Breast epithelium (tissue), 4 donors: ENCODE measurements at regions not wholly inside any gene's neighbourhood (a gene's known extent, or its start where the extent isn't known, plus 50 kb on each side); places are given as distances from the start of the nearest gene placed in this dataset.

Source experiments
- DNase-seq, 2 donors: peaks; one replicate each; pipeline ENCODE4 v3.0.0-alpha.2; 2019; ENCODE audit warnings: low spot score in 2 of 2
- H3K27ac ChIP-seq, 2 donors: fragments of 200-600 bp; sonication (generic) in 1 of 2; one replicate each; pipeline ENCODE4 v1.5.1; 2016 to 2019; ENCODE audit warnings: mild to moderate bottlenecking in 1 of 2
- H3K27me3 ChIP-seq, 2 donors: fragments of 200-600 bp; sonication (generic) in 1 of 2; one replicate each; pipeline versions ENCODE4 v1.5.1 to v1.6.0; 2017 to 2019; ENCODE audit warnings: control low read depth in 1 of 2, mild to moderate bottlenecking in 1 of 2
- H3K36me3 ChIP-seq: fragments of 200-600 bp; one replicate; pipeline ENCODE4 v1.5.1; 2019
- H3K4me1 ChIP-seq, 2 donors: fragments of 200-600 bp; sonication (generic); one replicate each; pipeline ENCODE4 v1.5.1; 2016 to 2019; ENCODE audit warnings: control low read depth in 1 of 2
- H3K4me3 ChIP-seq, 3 donors: fragments of 200-600 bp; sonication (generic); 1 replicate in 2 of 3; 2 replicates in 1 of 3; pipeline ENCODE4 v1.5.1; 2016 to 2019; ENCODE audit warnings: mild to moderate bottlenecking in 3 of 3, moderate library complexity in 2 of 3
- H3K9me3 ChIP-seq, 2 donors: fragments of 200-600 bp; sonication (generic) in 1 of 2; one replicate each; pipeline ENCODE4 v1.5.1; 2016 to 2019; ENCODE audit warnings: control low read depth in 1 of 2
- POLR2A ChIP-seq: fragments of 450-650 bp; IDR thresholded peaks from one replicate; pipeline ENCODE4 v1.6.1; 2016; ENCODE audit warnings: antibody characterized with exemption, mild to moderate bottlenecking, moderate library complexity
- POLR2AphosphoS5 ChIP-seq, 3 donors: sonication (generic); formaldehyde crosslinking; IDR thresholded peaks; one replicate each; pipeline ENCODE4 v1.6.1; 2017; ENCODE audit warnings: antibody characterized with exemption in 3 of 3
- intact Hi-C: fragments of 100-400 bp; cut with DNase I; formaldehyde crosslinking; loops from one replicate; pipeline ENCODE4 v1.15.1; 2023; ENCODE audit warnings: low total_unique reads
- TF ChIP-seq, protein P1 (sequence below), 3 donors: fragments of 450-650 bp; IDR thresholded peaks; one replicate each; pipeline ENCODE4 v1.5.1; 2016 to 2017; ENCODE audit warnings: antibody characterized with exemption in 3 of 3, mild to moderate bottlenecking in 3 of 3, moderate library complexity in 3 of 3

DNA sequence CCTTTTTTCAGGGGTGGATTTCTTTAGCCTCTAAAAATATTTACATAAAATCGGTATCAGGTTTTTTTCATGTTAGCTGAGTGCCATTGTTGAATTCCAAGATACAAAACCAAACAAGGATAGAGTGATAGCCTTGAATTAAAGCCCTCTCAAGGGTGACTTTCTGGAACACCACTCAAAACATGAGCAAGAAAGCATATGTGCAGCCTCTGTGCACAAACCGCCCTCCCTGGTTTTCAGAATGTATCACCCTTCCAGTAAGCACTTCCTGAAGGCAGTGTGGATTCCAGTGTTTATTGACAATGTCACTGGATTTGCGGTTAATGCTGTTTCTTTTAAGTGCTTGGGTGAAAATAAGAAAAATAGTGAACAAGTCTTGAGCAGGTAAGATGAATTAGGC lies 597.7 kb downstream of the TMEM114 start:
- no peak for TF ChIP-seq POLR2A
- TF ChIP-seq, protein P1, sequence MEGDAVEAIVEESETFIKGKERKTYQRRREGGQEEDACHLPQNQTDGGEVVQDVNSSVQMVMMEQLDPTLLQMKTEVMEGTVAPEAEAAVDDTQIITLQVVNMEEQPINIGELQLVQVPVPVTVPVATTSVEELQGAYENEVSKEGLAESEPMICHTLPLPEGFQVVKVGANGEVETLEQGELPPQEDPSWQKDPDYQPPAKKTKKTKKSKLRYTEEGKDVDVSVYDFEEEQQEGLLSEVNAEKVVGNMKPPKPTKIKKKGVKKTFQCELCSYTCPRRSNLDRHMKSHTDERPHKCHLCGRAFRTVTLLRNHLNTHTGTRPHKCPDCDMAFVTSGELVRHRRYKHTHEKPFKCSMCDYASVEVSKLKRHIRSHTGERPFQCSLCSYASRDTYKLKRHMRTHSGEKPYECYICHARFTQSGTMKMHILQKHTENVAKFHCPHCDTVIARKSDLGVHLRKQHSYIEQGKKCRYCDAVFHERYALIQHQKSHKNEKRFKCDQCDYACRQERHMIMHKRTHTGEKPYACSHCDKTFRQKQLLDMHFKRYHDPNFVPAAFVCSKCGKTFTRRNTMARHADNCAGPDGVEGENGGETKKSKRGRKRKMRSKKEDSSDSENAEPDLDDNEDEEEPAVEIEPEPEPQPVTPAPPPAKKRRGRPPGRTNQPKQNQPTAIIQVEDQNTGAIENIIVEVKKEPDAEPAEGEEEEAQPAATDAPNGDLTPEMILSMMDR (IDR thresholded peaks at IDR 0.05): no peak
- TF ChIP-seq POLR2AphosphoS5 (IDR thresholded peaks at IDR 0.05): no peak
- Histone ChIP-seq H3K27me3 (peaks cover 0 to 6% of the 10 kb centered on the region in 2 donors), H3K9me3 (no peaks in the 10 kb centered on the region), H3K4me3 (no peak overlapping the region), H3K36me3 (no peaks in the 10 kb centered on the region), H3K4me1 (no peaks in the 10 kb centered on the region), H3K27ac (no peak overlapping the region)
- no peak for DNase-seq
- intact Hi-C loops: loop anchor here (5.0 kb wide), 1 partner anchor 1300 kb away; no protein-coding TSS in a partner anchor

DNA sequence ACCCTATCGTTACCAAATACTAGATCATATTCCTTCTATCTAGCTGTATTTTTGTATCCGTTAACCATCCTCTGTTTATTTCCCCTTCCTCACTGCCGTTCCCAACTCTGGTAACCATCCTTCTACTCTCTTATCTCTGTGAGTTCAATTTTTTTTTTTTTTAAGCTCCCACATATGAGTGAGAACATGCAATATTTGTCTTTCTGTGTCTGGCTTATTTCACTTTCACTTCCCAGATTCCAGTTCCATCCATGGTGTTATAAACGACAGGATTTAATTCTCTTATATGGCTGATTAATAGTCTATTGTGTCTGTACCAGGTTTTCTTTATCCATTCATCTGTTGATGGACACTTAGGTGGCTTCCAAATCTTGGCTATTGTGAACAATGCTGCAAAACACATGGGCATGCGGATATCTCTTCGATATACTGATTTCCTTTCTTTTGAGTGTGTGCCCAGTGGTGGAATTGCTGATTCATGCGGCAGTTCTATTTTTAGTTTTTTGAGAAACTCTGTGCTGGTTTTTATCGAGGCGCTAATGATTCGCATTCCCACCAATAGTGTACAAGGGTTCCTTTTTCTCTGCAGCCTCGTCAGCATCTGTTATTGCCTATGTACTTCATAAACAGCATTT lies 599.6 kb downstream of the TMEM114 start:
- intact Hi-C loops: loop anchor here (5.0 kb wide), 1 partner anchor 1298 kb away; no protein-coding TSS in a partner anchor
- Histone ChIP-seq H3K9me3 (no peaks in the 10 kb centered on the region), H3K27me3 (peaks cover 0 to 3% of the 10 kb centered on the region in 2 donors), H3K4me3 (no peak overlapping the region), H3K4me1 (no peaks in the 10 kb centered on the region), H3K27ac (no peak overlapping the region), H3K36me3 (no peaks in the 10 kb centered on the region)
- no peak for DNase-seq
- TF ChIP-seq POLR2AphosphoS5 (IDR thresholded peaks at IDR 0.05): no peak

DNA sequence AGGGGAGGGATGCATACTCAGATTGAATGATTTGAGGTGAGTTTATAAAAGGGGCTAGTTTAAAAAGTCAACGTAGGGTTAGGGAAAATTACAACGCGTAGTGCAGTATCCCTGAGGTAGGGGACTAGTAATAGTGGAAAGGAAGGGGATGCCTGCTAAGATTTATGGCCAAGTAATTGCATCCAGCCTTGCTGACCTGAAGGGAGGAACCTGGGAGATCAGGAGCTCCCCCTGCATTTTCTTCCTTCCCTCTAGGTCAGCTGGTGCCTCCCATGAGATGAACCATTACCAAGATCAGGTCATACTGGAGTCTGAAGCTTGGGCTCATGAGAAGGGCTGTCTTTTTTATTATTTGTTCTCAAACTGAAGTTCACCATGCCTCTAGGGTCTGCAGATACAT lies 606.6 kb downstream of the TMEM114 start:
- intact Hi-C loops: no loop called here
- H3K36me3 ChIP-seq: no peaks in the 10 kb centered on the region
- no peak overlapping the region for H3K27ac ChIP-seq

DNA sequence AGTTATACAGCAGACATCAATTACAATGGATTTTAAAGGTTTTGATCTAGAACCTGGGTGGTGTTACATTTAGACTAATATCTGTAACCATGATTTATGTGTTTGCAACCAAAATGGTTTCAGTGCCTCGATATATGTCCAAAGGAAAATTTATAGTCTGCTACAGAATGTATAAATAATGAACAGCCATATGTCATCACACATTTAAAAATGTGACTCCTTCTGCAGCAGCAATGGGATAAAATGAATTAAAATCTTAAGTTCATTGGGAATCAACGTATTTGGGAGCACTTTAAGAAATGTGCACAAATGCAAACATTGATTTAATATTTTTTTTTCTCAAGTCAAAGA lies 610.2 kb downstream of the TMEM114 start:
- Histone ChIP-seq H3K27me3 (no peaks in the 10 kb centered on the region), H3K36me3 (no peaks in the 10 kb centered on the region), H3K4me3 (no peak overlapping the region), H3K9me3 (no peaks in the 10 kb centered on the region), H3K27ac (no peak overlapping the region), H3K4me1 (no peaks in the 10 kb centered on the region)
- intact Hi-C loops: no loop called here
- DNase-seq: no peak
- TF ChIP-seq POLR2AphosphoS5 (IDR thresholded peaks at IDR 0.05) (no peak), POLR2A (no peak)
- TF ChIP-seq, protein P1 (IDR thresholded peaks at IDR 0.05): no peak

More for the DNA sequence above, 606.6 kb downstream of the TMEM114 start:
- H3K4me1 ChIP-seq: no peaks in the 10 kb centered on the region
- TF ChIP-seq, protein P1 (IDR thresholded peaks at IDR 0.05): no peak
- TF ChIP-seq POLR2A (no peak), POLR2AphosphoS5 (IDR thresholded peaks at IDR 0.05) (no peak)
- no peak for DNase-seq
- no peaks in the 10 kb centered on the region for H3K27me3 ChIP-seq
- H3K9me3 ChIP-seq: no peaks in the 10 kb centered on the region
- H3K4me3 ChIP-seq: no peak overlapping the region

DNA sequence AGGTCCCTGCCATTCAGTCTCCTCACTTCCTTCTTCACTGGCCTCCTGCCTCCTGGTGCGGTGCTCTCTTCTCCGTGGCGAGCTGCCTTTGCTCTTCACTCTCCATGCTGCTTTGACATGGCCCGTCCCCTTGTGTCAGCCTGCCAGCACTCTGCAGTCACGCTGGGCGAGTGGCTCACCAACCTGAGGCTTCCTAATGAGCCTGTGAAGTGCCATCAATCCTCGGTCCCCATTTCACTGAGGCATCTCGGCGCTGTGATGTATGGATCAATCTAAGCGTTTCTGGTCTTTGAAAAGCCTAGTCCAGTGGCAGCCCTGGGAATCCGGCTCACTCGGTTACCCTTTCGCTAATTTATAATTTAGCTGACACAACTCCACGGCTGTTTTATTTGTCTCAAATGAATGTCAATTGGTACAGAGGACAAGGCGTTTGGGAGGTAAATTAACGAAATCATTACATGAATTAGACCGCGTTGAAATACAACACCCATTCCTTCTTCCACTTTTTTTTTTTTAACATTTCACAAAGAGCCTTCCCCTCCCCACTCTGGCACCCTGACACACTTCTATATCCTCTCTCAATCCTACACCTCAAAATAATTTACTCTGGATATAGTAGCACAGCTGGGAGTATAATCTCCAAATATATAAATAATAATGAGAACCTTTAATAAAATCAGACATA lies 610.7 kb downstream of the TMEM114 start:
- no peaks in the 10 kb centered on the region for H3K27me3 ChIP-seq
- intact Hi-C loops: no loop called here
- TF ChIP-seq, protein P1 (IDR thresholded peaks at IDR 0.05): no peak
- no peaks in the 10 kb centered on the region for H3K9me3 ChIP-seq
- no peak for DNase-seq
- H3K4me1 ChIP-seq: no peaks in the 10 kb centered on the region
- no peak overlapping the region for H3K27ac ChIP-seq
- no peaks in the 10 kb centered on the region for H3K36me3 ChIP-seq
- H3K4me3 ChIP-seq: no peak overlapping the region
